HG02798 (cell line): ENCODE measurements at regions not wholly inside any gene's neighbourhood (a gene's known extent, or its start where the extent isn't known, plus 50 kb on each side); places are given as distances from the start of the nearest gene placed in this dataset.

Source experiments
- ATAC-seq: cut with Tn5 transposase; IDR thresholded peaks from one replicate; pipeline ENCODE4 v1.9.1; 2021; ENCODE audit warnings: mild to moderate bottlenecking; ENCODE audit not compliant: unreplicated experiment, poor library complexity

GRCh38 chr5:24783596-24783995 lies 138.8 kb upstream of the CDH10 start:
- no peak for ATAC-seq

- ATAC-seq: no peak
Measured at GRCh38 chr5:24777392-24777791, 132.6 kb upstream of the CDH10 start.

- ATAC-seq: no peak
Measured at GRCh38 chr5:24773261-24773660, 128.5 kb upstream of the CDH10 start.

- ATAC-seq: no peak
Measured at GRCh38 chr5:24767086-24767485, 122.3 kb upstream of the CDH10 start.

- no peak for ATAC-seq
Measured at GRCh38 chr5:24765219-24765618, 120.4 kb upstream of the CDH10 start.

GRCh38 chr5:24750355-24750754 lies 105.6 kb upstream of the CDH10 start:
- ATAC-seq: no peak

- ATAC-seq: no peak
Measured at GRCh38 chr5:24749701-24750100, 104.9 kb upstream of the CDH10 start.

- no peak for ATAC-seq
Measured at GRCh38 chr5:24747327-24747726, 102.5 kb upstream of the CDH10 start.

- ATAC-seq: no peak
Measured at GRCh38 chr5:24742334-24742733, 97.6 kb upstream of the CDH10 start.

GRCh38 chr5:24737163-24737562 lies 92.4 kb upstream of the CDH10 start:
- ATAC-seq: no peak

GRCh38 chr5:24735284-24735683 lies 90.5 kb upstream of the CDH10 start:
- no peak for ATAC-seq

- no peak for ATAC-seq
Measured at GRCh38 chr5:24732184-24732583, 87.4 kb upstream of the CDH10 start.

- no peak for ATAC-seq
Measured at GRCh38 chr5:24720743-24721142, 76.0 kb upstream of the CDH10 start.

- no peak for ATAC-seq
Measured at GRCh38 chr5:24714746-24715145, 70.0 kb upstream of the CDH10 start.

GRCh38 chr5:24712947-24713346 lies 68.2 kb upstream of the CDH10 start:
- ATAC-seq: no peak

GRCh38 chr5:24712047-24712446 lies 67.3 kb upstream of the CDH10 start:
- ATAC-seq: no peak

- ATAC-seq: no peak
Measured at GRCh38 chr5:24703934-24704333, 59.2 kb upstream of the CDH10 start.
